IgD-negative memory B cell (primary cell): ENCODE measurements at regions not wholly inside any gene's neighbourhood (a gene's known extent, or its start where the extent isn't known, plus 50 kb on each side); places are given as distances from the start of the nearest gene placed in this dataset.

Source experiments
- H3K27ac Mint-ChIP-seq, 3 donors: one replicate each; pipeline ENCODE4 v1.8.0; 2020 to 2022; ENCODE audit warnings: mild to moderate bottlenecking in 3 of 3, mixed read lengths in 3 of 3, moderate library complexity in 1 of 3
- H3K27me3 Mint-ChIP-seq: one replicate; pipeline ENCODE4 v1.8.0; 2021; ENCODE audit warnings: mixed read lengths
- H3K36me3 Mint-ChIP-seq: one replicate; pipeline ENCODE4 v1.8.0; 2020; ENCODE audit warnings: mild to moderate bottlenecking, mixed read lengths
- H3K4me1 Mint-ChIP-seq, 3 donors: one replicate each; pipeline ENCODE4 v1.8.0; 2020 to 2022; ENCODE audit warnings: mixed read lengths in 3 of 3, mild to moderate bottlenecking in 1 of 3
- H3K4me3 Mint-ChIP-seq, 4 donors: one replicate each; pipeline ENCODE4 v1.8.0; 2020 to 2022; ENCODE audit warnings: mild to moderate bottlenecking in 4 of 4, mixed read lengths in 4 of 4, moderate library complexity in 3 of 4
- H3K9me3 Mint-ChIP-seq, 3 donors: one replicate each; pipeline ENCODE4 v1.8.0; 2020 to 2021; ENCODE audit warnings: mixed read lengths in 3 of 3, mild to moderate bottlenecking in 1 of 3

- peaks cover 0 to 3% (median 0%) of the 10 kb centered on the region in 3 donors for H3K4me1 Mint-ChIP-seq
- peaks cover 0 to 10% (median 1%) of the 10 kb centered on the region in 3 donors for H3K9me3 Mint-ChIP-seq
- H3K36me3 Mint-ChIP-seq = no peaks in the 10 kb centered on the region
- no peaks in the 10 kb centered on the region for H3K27me3 Mint-ChIP-seq
- no peak overlapping the region for H3K27ac Mint-ChIP-seq
- H3K4me3 Mint-ChIP-seq = no peak overlapping the region
Observed at GRCh38 chr20:52755744-52756143, 216.4 kb upstream of the TSHZ2 start.

- Mint-ChIP-seq H3K4me1 (peaks cover 0 to 3% (median 0%) of the 10 kb centered on the region in 3 donors), H3K27me3 (no peaks in the 10 kb centered on the region), H3K9me3 (peaks cover 0 to 10% (median 1%) of the 10 kb centered on the region in 3 donors), H3K27ac (no peak overlapping the region), H3K36me3 (no peaks in the 10 kb centered on the region), H3K4me3 (no peak overlapping the region)
Observed at GRCh38 chr20:52754366-52754765, 217.8 kb upstream of the TSHZ2 start.

- Mint-ChIP-seq H3K4me1 (peaks cover 0 to under 1% (median 0%) of the 10 kb centered on the region in 3 donors), H3K27ac (no peak overlapping the region), H3K27me3 (no peaks in the 10 kb centered on the region), H3K4me3 (no peak overlapping the region), H3K36me3 (no peaks in the 10 kb centered on the region), H3K9me3 (peaks cover 0 to 10% (median 1%) of the 10 kb centered on the region in 3 donors)
Observed at GRCh38 chr20:52752023-52752422, 220.1 kb upstream of the TSHZ2 start.

- Mint-ChIP-seq H3K9me3 (peaks cover 0 to 10% (median 1%) of the 10 kb centered on the region in 3 donors), H3K4me1 (no peaks in the 10 kb centered on the region), H3K4me3 (no peak overlapping the region), H3K27ac (no peak overlapping the region), H3K27me3 (no peaks in the 10 kb centered on the region), H3K36me3 (no peaks in the 10 kb centered on the region)
Observed at GRCh38 chr20:52751571-52751970, 220.6 kb upstream of the TSHZ2 start.

GRCh38 chr20:52749938-52750337, 222.2 kb upstream of the TSHZ2 start:
- H3K27me3 Mint-ChIP-seq = peaks cover under 1% of the 10 kb centered on the region

GRCh38 chr20:52748990-52749389, 223.2 kb upstream of the TSHZ2 start:
- Mint-ChIP-seq H3K4me1 (no peaks in the 10 kb centered on the region), H3K27ac (no peak overlapping the region), H3K27me3 (peaks cover 2% of the 10 kb centered on the region), H3K4me3 (no peak overlapping the region), H3K36me3 (no peaks in the 10 kb centered on the region), H3K9me3 (peaks cover 0 to 7% (median 1%) of the 10 kb centered on the region in 3 donors)

More at GRCh38 chr20:52749938-52750337, 222.2 kb upstream of the TSHZ2 start:
- peaks cover 0 to 10% (median 1%) of the 10 kb centered on the region in 3 donors for H3K9me3 Mint-ChIP-seq
- no peak overlapping the region for H3K27ac Mint-ChIP-seq
- no peaks in the 10 kb centered on the region for H3K4me1 Mint-ChIP-seq
- H3K36me3 Mint-ChIP-seq = no peaks in the 10 kb centered on the region
- no peak overlapping the region for H3K4me3 Mint-ChIP-seq

GRCh38 chr20:52748285-52748932, 223.7 kb upstream of the TSHZ2 start:
- Mint-ChIP-seq H3K4me1 (no peaks in the 10 kb centered on the region), H3K27ac (no peak overlapping the region), H3K9me3 (peaks cover 0 to 3% (median 1%) of the 10 kb centered on the region in 3 donors), H3K27me3 (peaks cover 4% of the 10 kb centered on the region), H3K4me3 (no peak overlapping the region), H3K36me3 (no peaks in the 10 kb centered on the region)

- no peak overlapping the region for H3K4me3 Mint-ChIP-seq
- no peak overlapping the region for H3K27ac Mint-ChIP-seq
- H3K4me1 Mint-ChIP-seq = no peaks in the 10 kb centered on the region
- peaks cover 0 to 3% (median 1%) of the 10 kb centered on the region in 3 donors for H3K9me3 Mint-ChIP-seq
- H3K36me3 Mint-ChIP-seq = no peaks in the 10 kb centered on the region
- H3K27me3 Mint-ChIP-seq = peaks cover 4% of the 10 kb centered on the region
Observed at GRCh38 chr20:52747845-52748284, 224.3 kb upstream of the TSHZ2 start.

GRCh38 chr20:52746770-52747169, 225.4 kb upstream of the TSHZ2 start:
- H3K27me3 Mint-ChIP-seq = peaks cover 4% of the 10 kb centered on the region
- no peaks in the 10 kb centered on the region for H3K36me3 Mint-ChIP-seq
- no peak overlapping the region for H3K4me3 Mint-ChIP-seq
- H3K27ac Mint-ChIP-seq = no peak overlapping the region
- H3K4me1 Mint-ChIP-seq = no peaks in the 10 kb centered on the region
- peaks cover 0 to 3% (median 1%) of the 10 kb centered on the region in 3 donors for H3K9me3 Mint-ChIP-seq

- Mint-ChIP-seq H3K27me3 (peaks cover 4% of the 10 kb centered on the region), H3K9me3 (peaks cover 0 to 3% (median 1%) of the 10 kb centered on the region in 3 donors), H3K36me3 (no peaks in the 10 kb centered on the region), H3K27ac (no peak overlapping the region), H3K4me3 (no peak overlapping the region), H3K4me1 (no peaks in the 10 kb centered on the region)
Observed at GRCh38 chr20:52746190-52746589, 226.0 kb upstream of the TSHZ2 start.

GRCh38 chr20:52744441-52744840, 227.7 kb upstream of the TSHZ2 start:
- H3K36me3 Mint-ChIP-seq = no peaks in the 10 kb centered on the region
- no peak overlapping the region for H3K27ac Mint-ChIP-seq
- H3K4me1 Mint-ChIP-seq = no peaks in the 10 kb centered on the region
- peaks cover 5% of the 10 kb centered on the region for H3K27me3 Mint-ChIP-seq
- no peak overlapping the region for H3K4me3 Mint-ChIP-seq
- H3K9me3 Mint-ChIP-seq = no peaks in the 10 kb centered on the region

- Mint-ChIP-seq H3K27me3 (peaks cover 1% of the 10 kb centered on the region), H3K9me3 (peaks cover 0 to 4% (median 2%) of the 10 kb centered on the region in 3 donors), H3K4me1 (no peaks in the 10 kb centered on the region), H3K36me3 (no peaks in the 10 kb centered on the region), H3K27ac (no peak overlapping the region), H3K4me3 (no peak overlapping the region)
Observed at GRCh38 chr20:52738081-52738480, 234.1 kb upstream of the TSHZ2 start.

- Mint-ChIP-seq H3K36me3 (no peaks in the 10 kb centered on the region), H3K9me3 (peaks cover 0 to 4% (median 2%) of the 10 kb centered on the region in 3 donors), H3K27ac (no peak overlapping the region), H3K27me3 (peaks cover 1% of the 10 kb centered on the region), H3K4me3 (no peak overlapping the region), H3K4me1 (no peaks in the 10 kb centered on the region)
Observed at GRCh38 chr20:52736507-52736906, 235.7 kb upstream of the TSHZ2 start.

- Mint-ChIP-seq H3K36me3 (no peaks in the 10 kb centered on the region), H3K9me3 (peaks cover 2 to 15% (median 10%) of the 10 kb centered on the region in 3 donors), H3K27me3 (peaks cover 2% of the 10 kb centered on the region), H3K4me1 (no peaks in the 10 kb centered on the region), H3K27ac (no peak overlapping the region), H3K4me3 (no peak overlapping the region)
Observed at GRCh38 chr20:52731093-52731492, 241.1 kb upstream of the TSHZ2 start.

GRCh38 chr20:52727740-52728456, 244.3 kb upstream of the TSHZ2 start:
- no peaks in the 10 kb centered on the region for H3K4me1 Mint-ChIP-seq
- H3K4me3 Mint-ChIP-seq = no peak overlapping the region
- no peak overlapping the region for H3K27ac Mint-ChIP-seq
- H3K36me3 Mint-ChIP-seq = no peaks in the 10 kb centered on the region
- peaks cover 2 to 11% (median 8%) of the 10 kb centered on the region in 3 donors for H3K9me3 Mint-ChIP-seq
- peaks cover 2% of the 10 kb centered on the region for H3K27me3 Mint-ChIP-seq
